PC-3 (cell line): ENCODE measurements at regions not wholly inside any gene's neighbourhood (a gene's known extent, or its start where the extent isn't known, plus 50 kb on each side); places are given as distances from the start of the nearest gene placed in this dataset.

ENCODE experiments used
- ATAC-seq: fragments of 200-7000 bp; cut with Tn5 transposase; 2 replicates; pipeline ENCODE4 v1.9.1; 2020; ENCODE audit warnings: mild to moderate bottlenecking, moderate library complexity
- BruUV-seq: library from RNA; stranded (reverse); fragments of 400-500 nt; replicated peaks from 2 replicates; lab custom pipeline; 2021; lab: Mats Ljungman, UMichigan
- CTCF ChIA-PET: fragments of 300-600 bp; sonication (Branson Sonifier 250); formaldehyde crosslinking; loops from one replicate; lab custom pipeline; 2022; ENCODE audit warnings: antibody characterized with exemption; lab: Charles Lee
- POLR2A ChIA-PET: fragments of 300-600 bp; sonication (Branson Sonifier 250); formaldehyde crosslinking; loops from one replicate; lab custom pipeline; 2022; ENCODE audit warnings: antibody characterized with exemption; ENCODE audit not compliant: unreplicated experiment; lab: Charles Lee
- DNase-seq: peaks from one replicate; pipeline ENCODE4 v3.0.0-alpha.2; 2015
- H2AFZ ChIP-seq: fragments of 300-600 bp; sonication (generic); 2 replicates; pipeline ENCODE4 v1.6.0; 2016; ENCODE audit warnings: antibody characterized with exemption, low read length
- H3F3A ChIP-seq: fragments of 300-600 bp; sonication (generic); one replicate; pipeline ENCODE4 v1.6.0; 2017; ENCODE audit warnings: antibody characterized with exemption, low read length, control low read depth, mild to moderate bottlenecking; ENCODE audit not compliant: unreplicated experiment
- H3K27ac ChIP-seq: fragments of 300-600 bp; sonication (generic); 2 replicates; pipeline ENCODE4 v1.5.1; 2016; ENCODE audit warnings: mild to moderate bottlenecking, low read length
- H3K27me3 ChIP-seq: fragments of 300-600 bp; sonication (generic); 2 replicates; pipeline ENCODE4 v1.6.1; 2016; ENCODE audit warnings: low read length, mixed read lengths
- H3K36me3 ChIP-seq: fragments of 300-600 bp; sonication (generic); 2 replicates; pipeline ENCODE4 v1.6.1; 2016; ENCODE audit warnings: low read depth, mixed run types, low read length, mixed read lengths
- H3K4me1 ChIP-seq: fragments of 300-600 bp; sonication (generic); 2 replicates; pipeline ENCODE4 v1.5.1; 2016; ENCODE audit warnings: low read length; ENCODE audit not compliant: insufficient read depth
- H3K4me2 ChIP-seq: fragments of 300-600 bp; sonication (generic); 2 replicates; pipeline ENCODE4 v1.6.0; 2016; ENCODE audit warnings: low read length
- H3K4me3 ChIP-seq: fragments of 300-600 bp; sonication (generic); 2 replicates; pipeline ENCODE4 v1.5.1; 2016; ENCODE audit warnings: mild to moderate bottlenecking, low read length, mixed read lengths
- H3K79me2 ChIP-seq: fragments of 300-600 bp; sonication (generic); 2 replicates; pipeline ENCODE4 v1.6.1; 2017; ENCODE audit warnings: low read length, mixed read lengths
- H3K9ac ChIP-seq: fragments of 300-600 bp; sonication (generic); 2 replicates; pipeline ENCODE4 v1.6.0; 2016; ENCODE audit warnings: mild to moderate bottlenecking, low read length
- H3K9me2 ChIP-seq: fragments of 300-600 bp; sonication (generic); replicated peaks from 2 replicates; pipeline ENCODE4 v1.6.1; 2016; ENCODE audit warnings: mixed run types, low read length, mixed read lengths
- H3K9me3 ChIP-seq: fragments of 300-600 bp; sonication (generic); 2 replicates; pipeline ENCODE4 v1.6.1; 2016; ENCODE audit warnings: low read length, mixed read lengths
- H4K20me1 ChIP-seq: fragments of 300-600 bp; sonication (generic); 2 replicates; pipeline ENCODE4 v1.6.1; 2016; ENCODE audit warnings: low read length, mixed read lengths
- CTCF ChIP-seq: fragments of 300-600 bp; sonication (generic); conservative IDR thresholded peaks from 2 replicates; pipeline ENCODE4 v1.5.1; 2017; ENCODE audit warnings: antibody characterized with exemption, low read depth, mild to moderate bottlenecking, low read length
- EZH2 ChIP-seq: fragments of 300-600 bp; sonication (generic); IDR thresholded peaks from one replicate; pipeline ENCODE4 v1.6.1; 2017; ENCODE audit warnings: antibody characterized with exemption, mild to moderate bottlenecking, low read length; ENCODE audit not compliant: unreplicated experiment
- EZH2phosphoT487 ChIP-seq: fragments of 300-600 bp; sonication (generic); IDR thresholded peaks from 2 replicates; pipeline ENCODE4 v1.6.1; 2018; ENCODE audit warnings: mild to moderate bottlenecking, antibody characterized with exemption, low read length, borderline replicate concordance
- intact Hi-C: fragments of 100-400 bp; cut with micrococcal nuclease; formaldehyde crosslinking; loops from 2 replicates; pipeline ENCODE4 v1.9.0; 2023

- CTCF ChIA-PET: interaction anchor here (0.5 kb wide), 1 partner anchor 421 kb away, joined by 8 read pairs; no protein-coding TSS in a partner anchor
- intact Hi-C loops: loop anchor here (1.0 to 2.0 kb wide), 2 partner anchors 11 to 45 kb away; no protein-coding TSS in a partner anchor
- peak; percentile 95 for DNase-seq
Observed at GRCh38 chr12:87157791-87158190, 871.4 kb downstream of the C12orf50 start.

GRCh38 chr12:87155621-87156020 is 873.6 kb downstream of the C12orf50 start:
- Histone ChIP-seq H3K9me3 (no peaks in the 10 kb centered on the region), H3K4me1 (peaks cover 35% of the 10 kb centered on the region), H3K27me3 (no peaks in the 10 kb centered on the region), H3K27ac (no peak overlapping the region), H3K36me3 (no peaks in the 10 kb centered on the region), H2AFZ (no peak overlapping the region), H3K79me2 (no peaks in the 10 kb centered on the region), H4K20me1 (no peaks in the 10 kb centered on the region), H3K9me2 (no peaks in the 10 kb centered on the region), H3K4me2 (no peak overlapping the region), H3F3A (peaks cover 2% of the 10 kb centered on the region), H3K4me3 (no peak overlapping the region), H3K9ac (no peak overlapping the region)
- DNase-seq (peak; percentile 39), ATAC-seq (no peak)
- CTCF ChIA-PET: no interaction called here
- intact Hi-C loops: loop anchor here (2.0 kb wide), 1 partner anchor 43 kb away; no protein-coding TSS in a partner anchor
- BruUV-seq: no TSS peak
- TF ChIP-seq EZH2 (no peak), CTCF (no peak), EZH2phosphoT487 (no peak)
- POLR2A ChIA-PET: no interaction called here

More at GRCh38 chr12:87157791-87158190, 871.4 kb downstream of the C12orf50 start:
- H3K27me3 ChIP-seq: no peaks in the 10 kb centered on the region
- 0 out of 2 replicates have a peak overlapping the region, but pooled peaks have one; percentile 42 for H3K4me2 ChIP-seq
- H3K9ac ChIP-seq: no peak overlapping the region
- no peaks in the 10 kb centered on the region for H3K36me3 ChIP-seq
- H4K20me1 ChIP-seq: no peaks in the 10 kb centered on the region
- no peaks in the 10 kb centered on the region for H3K79me2 ChIP-seq
- H3K9me2 ChIP-seq: no peaks in the 10 kb centered on the region
- peaks cover 4% of the 10 kb centered on the region for H3F3A ChIP-seq
- no peak overlapping the region for H2AFZ ChIP-seq
- no TSS peak for BruUV-seq
- peaks cover 30% of the 10 kb centered on the region for H3K4me1 ChIP-seq
- H3K9me3 ChIP-seq: no peaks in the 10 kb centered on the region
- TF ChIP-seq EZH2 (no peak), CTCF (no peak), EZH2phosphoT487 (no peak)
- POLR2A ChIA-PET: interaction anchor here (0.7 kb wide), 1 partner anchor 1625 kb away, joined by 7 read pairs; no protein-coding TSS in a partner anchor
- ATAC-seq: peak; percentile 78
- H3K27ac ChIP-seq: peak overlapping the region; percentile 67
- H3K4me3 ChIP-seq: no peak overlapping the region

- intact Hi-C loops: no loop called here
Observed at GRCh38 chr12:87152841-87153528, 876.2 kb downstream of the C12orf50 start.

More at GRCh38 chr12:87152841-87153528, 876.2 kb downstream of the C12orf50 start:
- Histone ChIP-seq H4K20me1 (no peaks in the 10 kb centered on the region), H3K9ac (no peak overlapping the region), H3K9me2 (no peaks in the 10 kb centered on the region), H3K4me3 (no peak overlapping the region), H3K4me2 (no peak overlapping the region), H3F3A (no peaks in the 10 kb centered on the region), H3K9me3 (no peaks in the 10 kb centered on the region), H3K27me3 (no peaks in the 10 kb centered on the region), H3K4me1 (peaks cover 23% of the 10 kb centered on the region), H2AFZ (no peak overlapping the region), H3K27ac (no peak overlapping the region), H3K79me2 (no peaks in the 10 kb centered on the region), H3K36me3 (no peaks in the 10 kb centered on the region)
- no TSS peak for BruUV-seq
- ChIA-PET POLR2A (no interaction called here), CTCF (no interaction called here)
- TF ChIP-seq CTCF (no peak), EZH2phosphoT487 (no peak), EZH2 (no peak)
- no peak for ATAC-seq
- no peak for DNase-seq
